ENCODE measurements at regions not wholly inside any gene's neighbourhood (a gene's known extent, or its start where the extent isn't known, plus 50 kb on each side); places are given as distances from the start of the nearest gene placed in this dataset.
"Not testable (repeated sequence)": the region's sequence is repeated elsewhere in the genome, so short reads cannot be mapped to it uniquely, and the experiment has no call there.

- no peak for TF ChIP-seq CTCF (IDR thresholded peaks at IDR 0.05)
- Histone ChIP-seq H3K27ac (no peak overlapping the region), H3K36me3 (ENCODE audit: insufficient read depth in 1 of 2, low read depth in 1 of 2) (no peaks in the 10 kb centered on the region), H3K4me1 (no peaks in the 10 kb centered on the region), H3K27me3 (ENCODE audit: insufficient read depth in 3 of 3, low read length in 2 of 3) (no peaks in the 10 kb centered on the region), H3K4me3 (no peak overlapping the region), H3K9me3 (no peaks in the 10 kb centered on the region)
- ATAC-seq (no peak), DNase-seq (no peak)
- intact Hi-C loops (cut with DNase I), result no loop called here
Observed at GRCh38 chr2:75853436-75853835, 142.7 kb upstream of the GCFC2 start.

GRCh38 chr2:75852639-75853038 is 141.9 kb upstream of the GCFC2 start:
- no peak for ATAC-seq
- 89 to 95% (median 92%) methylated on average over 2 of the region's 2 CpGs for WGBS, 3 donors
- Histone ChIP-seq H3K36me3 (ENCODE audit: insufficient read depth in 1 of 2, low read depth in 1 of 2) (no peaks in the 10 kb centered on the region), H3K27me3 (ENCODE audit: insufficient read depth in 3 of 3, low read length in 2 of 3) (no peaks in the 10 kb centered on the region), H3K4me3 (no peak overlapping the region), H3K27ac (no peak overlapping the region), H3K4me1 (no peaks in the 10 kb centered on the region), H3K9me3 (no peaks in the 10 kb centered on the region)
- intact Hi-C loops (cut with DNase I), result no loop called here
- no peak for TF ChIP-seq CTCF (IDR thresholded peaks at IDR 0.05)
- no peak for DNase-seq

GRCh38 chr2:75846683-75847190 is 136.0 kb upstream of the GCFC2 start:
- H3K4me1 ChIP-seq, result no peaks in the 10 kb centered on the region
- DNase-seq (no peak), ATAC-seq (no peak)
- TF ChIP-seq CTCF (IDR thresholded peaks at IDR 0.05), result no peak
- 3 to 28% (median 6%) methylated on average over 1 of the region's 1 CpG for WGBS, 3 donors
- no peaks in the 10 kb centered on the region for H3K27me3 ChIP-seq (ENCODE audit: insufficient read depth in 3 of 3, low read length in 2 of 3)
- no peak overlapping the region for H3K27ac ChIP-seq
- no peaks in the 10 kb centered on the region for H3K36me3 ChIP-seq (ENCODE audit: insufficient read depth in 1 of 2, low read depth in 1 of 2)
- H3K9me3 ChIP-seq, result no peaks in the 10 kb centered on the region
- intact Hi-C loops (cut with DNase I), result no loop called here
- no peak overlapping the region for H3K4me3 ChIP-seq

- intact Hi-C loops (cut with DNase I), result no loop called here
- H3K4me1 ChIP-seq, result no peaks in the 10 kb centered on the region
- H3K36me3 ChIP-seq (ENCODE audit: insufficient read depth in 1 of 2, low read depth in 1 of 2), result no peaks in the 10 kb centered on the region
- DNase-seq (no peak), ATAC-seq (no peak)
- no peak overlapping the region for H3K4me3 ChIP-seq
- no peak for TF ChIP-seq CTCF (IDR thresholded peaks at IDR 0.05)
- H3K27me3 ChIP-seq (ENCODE audit: insufficient read depth in 3 of 3, low read length in 2 of 3), result no peaks in the 10 kb centered on the region
- no peaks in the 10 kb centered on the region for H3K9me3 ChIP-seq
- no peak overlapping the region for H3K27ac ChIP-seq
Observed at GRCh38 chr2:75844651-75845050, 133.9 kb upstream of the GCFC2 start.

- DNase-seq; H3K9me3 ChIP-seq; H3K27me3 ChIP-seq (ENCODE audit: insufficient read depth in 3 of 3, low read length in 2 of 3); H3K36me3 ChIP-seq (ENCODE audit: insufficient read depth in 1 of 2, low read depth in 1 of 2); H3K27ac ChIP-seq; H3K4me3 ChIP-seq; ATAC-seq; H3K4me1 ChIP-seq; intact Hi-C loops (cut with DNase I): not testable (repeated sequence)
- 73 to 81% (median 76%) methylated on average over 4 of the region's 4 CpGs for WGBS, 3 donors
Observed at GRCh38 chr2:75834588-75834987, 123.9 kb upstream of the GCFC2 start.
